Uterus (tissue), 3 donors: ENCODE measurements at regions not wholly inside any gene's neighbourhood (a gene's known extent, or its start where the extent isn't known, plus 50 kb on each side); places are given as distances from the start of the nearest gene placed in this dataset.
"Not testable (repeated sequence)": the region's sequence is repeated elsewhere in the genome, so short reads cannot be mapped to it uniquely, and the experiment has no call there.

Experiments used
- DNase-seq, 2 donors: peaks; one replicate each; pipeline ENCODE4 v3.0.0-alpha.2; 2019 to 2020
- H3K27ac ChIP-seq, 2 donors: fragments of 200-600 bp; sonication (generic); 1 replicate in 1 of 2; 2 replicates in 1 of 2; pipeline ENCODE4 v1.5.1; 2016 to 2018
- H3K27me3 ChIP-seq, 2 donors: fragments of 200-600 bp; sonication (generic); one replicate each; pipeline ENCODE4 v1.5.1; 2018 to 2019; ENCODE audit warnings: control low read depth in 1 of 2
- H3K36me3 ChIP-seq, 2 donors: fragments of 200-600 bp; sonication (generic); one replicate each; pipeline ENCODE4 v1.5.1; 2019; ENCODE audit warnings: control low read depth in 1 of 2
- H3K4me1 ChIP-seq, 2 donors: fragments of 200-600 bp; sonication (generic); one replicate each; pipeline ENCODE4 v1.5.1; 2018 to 2019; ENCODE audit warnings: control low read depth in 1 of 2
- H3K4me3 ChIP-seq, 2 donors: fragments of 200-600 bp; sonication (generic); 1 replicate in 1 of 2; 2 replicates in 1 of 2; pipeline ENCODE4 v1.5.1; 2018 to 2019; ENCODE audit warnings: mild to moderate bottlenecking in 1 of 2
- H3K9me3 ChIP-seq, 2 donors: fragments of 200-600 bp; sonication (generic); one replicate each; pipeline ENCODE4 v1.5.1; 2019; ENCODE audit warnings: control low read depth in 1 of 2
- POLR2A ChIP-seq, 2 donors: fragments of 450-650 bp; IDR thresholded peaks; one replicate each; pipeline ENCODE4 v1.6.1; 2016; ENCODE audit warnings: antibody characterized with exemption in 2 of 2, mild to moderate bottlenecking in 1 of 2, moderate library complexity in 1 of 2
- intact Hi-C: fragments of 100-400 bp; cut with DNase I; formaldehyde crosslinking; loops from one replicate; pipeline ENCODE4 v1.15.1; 2023; ENCODE audit warnings: low total_unique reads
- TF ChIP-seq, protein P1 (sequence below), 4 experiments: fragments of 200-600 bp in 2 of 4; fragments of 450-650 bp in 2 of 4; sonication (generic) in 2 of 4; IDR thresholded peaks; one replicate each; pipeline ENCODE4 v1.5.1; 2016 to 2019; ENCODE audit warnings: antibody characterized with exemption in 4 of 4, mild to moderate bottlenecking in 2 of 4, moderate library complexity in 1 of 4
- donor health status: DM: yes; HTN: yes; CAD: no.

GRCh38 chr2:242048479-242048878, 178.9 kb downstream of the RTP5 start:
- TF ChIP-seq, protein P1, sequence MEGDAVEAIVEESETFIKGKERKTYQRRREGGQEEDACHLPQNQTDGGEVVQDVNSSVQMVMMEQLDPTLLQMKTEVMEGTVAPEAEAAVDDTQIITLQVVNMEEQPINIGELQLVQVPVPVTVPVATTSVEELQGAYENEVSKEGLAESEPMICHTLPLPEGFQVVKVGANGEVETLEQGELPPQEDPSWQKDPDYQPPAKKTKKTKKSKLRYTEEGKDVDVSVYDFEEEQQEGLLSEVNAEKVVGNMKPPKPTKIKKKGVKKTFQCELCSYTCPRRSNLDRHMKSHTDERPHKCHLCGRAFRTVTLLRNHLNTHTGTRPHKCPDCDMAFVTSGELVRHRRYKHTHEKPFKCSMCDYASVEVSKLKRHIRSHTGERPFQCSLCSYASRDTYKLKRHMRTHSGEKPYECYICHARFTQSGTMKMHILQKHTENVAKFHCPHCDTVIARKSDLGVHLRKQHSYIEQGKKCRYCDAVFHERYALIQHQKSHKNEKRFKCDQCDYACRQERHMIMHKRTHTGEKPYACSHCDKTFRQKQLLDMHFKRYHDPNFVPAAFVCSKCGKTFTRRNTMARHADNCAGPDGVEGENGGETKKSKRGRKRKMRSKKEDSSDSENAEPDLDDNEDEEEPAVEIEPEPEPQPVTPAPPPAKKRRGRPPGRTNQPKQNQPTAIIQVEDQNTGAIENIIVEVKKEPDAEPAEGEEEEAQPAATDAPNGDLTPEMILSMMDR (IDR thresholded peaks at IDR 0.05), result no peak
- no peak for TF ChIP-seq POLR2A (IDR thresholded peaks at IDR 0.05)
- intact Hi-C loops, result no loop called here

DNA sequence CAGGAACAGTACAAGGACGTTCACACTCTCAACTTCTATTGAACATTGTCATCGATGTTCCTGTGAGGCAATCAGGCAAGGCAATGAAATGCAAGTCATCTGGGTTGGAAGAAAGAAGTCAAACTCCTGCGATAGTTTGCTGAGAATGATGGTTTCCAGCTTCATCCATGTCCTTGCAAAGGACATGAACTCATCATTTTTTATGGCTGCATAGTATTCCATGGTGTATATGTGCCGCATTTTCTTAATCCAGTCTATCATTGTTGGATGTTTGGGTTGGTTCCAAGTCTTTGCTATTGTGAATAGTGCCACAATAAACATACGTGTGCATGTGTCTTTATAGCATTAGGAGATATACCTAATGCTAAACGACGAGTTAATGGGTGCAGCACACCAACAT, 180.0 kb downstream of the RTP5 start:
- H3K9me3 ChIP-seq, H3K27ac ChIP-seq, H3K4me3 ChIP-seq, H3K4me1 ChIP-seq, intact Hi-C loops, DNase-seq, H3K36me3 ChIP-seq: not testable (repeated sequence)
- H3K27me3 ChIP-seq, result peaks cover 0 to 29% of the 10 kb centered on the region in 2 donors

More at GRCh38 chr2:242048479-242048878, 178.9 kb downstream of the RTP5 start:
- H3K36me3 ChIP-seq, result no peaks in the 10 kb centered on the region
- peaks cover 0 to 34% of the 10 kb centered on the region in 2 donors for H3K27me3 ChIP-seq
- H3K4me1 ChIP-seq, result no peaks in the 10 kb centered on the region
- DNase-seq, result no peak
- H3K27ac ChIP-seq, result no peak overlapping the region
- H3K9me3 ChIP-seq, result no peaks in the 10 kb centered on the region
- no peak overlapping the region for H3K4me3 ChIP-seq

DNA sequence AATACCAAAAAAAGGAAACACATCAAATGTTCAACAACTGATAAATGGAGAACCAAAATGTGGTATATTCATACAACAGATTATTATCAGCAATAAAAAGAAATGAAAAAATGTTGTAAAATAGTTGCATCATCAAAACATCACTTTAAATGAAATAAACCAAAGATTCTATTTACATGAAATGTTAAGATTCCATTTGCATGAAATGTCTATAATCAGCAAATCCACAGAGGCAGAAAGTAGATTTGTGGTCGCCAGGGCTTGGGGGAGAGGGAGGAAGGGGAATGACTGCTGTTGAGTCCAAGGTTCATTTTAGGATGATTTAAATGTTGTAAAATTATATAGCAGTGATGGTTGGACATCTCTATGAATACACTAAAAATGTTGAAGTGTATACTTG, 181.9 kb downstream of the RTP5 start:
- no peak overlapping the region for H3K4me3 ChIP-seq
- H3K36me3 ChIP-seq, result no peaks in the 10 kb centered on the region
- intact Hi-C loops, result no loop called here
- H3K27ac ChIP-seq, result no peak overlapping the region
- DNase-seq, result no peak
- no peaks in the 10 kb centered on the region for H3K9me3 ChIP-seq
- peaks cover 0 to 20% of the 10 kb centered on the region in 2 donors for H3K27me3 ChIP-seq
- H3K4me1 ChIP-seq, result no peaks in the 10 kb centered on the region
- TF ChIP-seq, protein P1 (IDR thresholded peaks at IDR 0.05), result no peak
- no peak for TF ChIP-seq POLR2A (IDR thresholded peaks at IDR 0.05)

DNA sequence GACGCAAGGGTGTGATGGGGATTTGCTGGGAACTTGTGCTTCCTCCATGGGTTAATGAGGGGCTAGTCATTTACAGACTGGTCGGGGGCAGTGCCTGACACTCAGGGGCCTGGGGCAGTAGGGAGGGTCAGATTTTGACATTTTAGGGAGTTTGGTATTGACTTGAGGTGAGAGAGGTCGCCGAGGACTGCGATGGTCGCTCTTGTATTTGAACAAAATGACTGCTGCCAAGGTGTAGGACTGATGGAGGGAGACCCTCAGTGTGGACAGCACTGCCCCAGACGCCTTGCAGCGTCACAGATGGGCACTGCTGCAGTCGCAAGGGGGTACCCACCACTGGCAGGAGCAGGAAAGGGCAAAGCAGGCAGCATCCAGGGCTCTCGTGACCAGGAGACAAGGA, 182.9 kb downstream of the RTP5 start:
- H3K36me3 ChIP-seq, result no peaks in the 10 kb centered on the region
- H3K27ac ChIP-seq, result no peak overlapping the region
- intact Hi-C loops, result no loop called here
- H3K4me1 ChIP-seq, result no peaks in the 10 kb centered on the region
- H3K4me3 ChIP-seq, result no peak overlapping the region
- TF ChIP-seq POLR2A (IDR thresholded peaks at IDR 0.05), result no peak
- TF ChIP-seq, protein P1 (IDR thresholded peaks at IDR 0.05), result no peak
- no peaks in the 10 kb centered on the region for H3K9me3 ChIP-seq
- H3K27me3 ChIP-seq, result peaks cover 0 to 20% of the 10 kb centered on the region in 2 donors
- DNase-seq, result no peak

DNA sequence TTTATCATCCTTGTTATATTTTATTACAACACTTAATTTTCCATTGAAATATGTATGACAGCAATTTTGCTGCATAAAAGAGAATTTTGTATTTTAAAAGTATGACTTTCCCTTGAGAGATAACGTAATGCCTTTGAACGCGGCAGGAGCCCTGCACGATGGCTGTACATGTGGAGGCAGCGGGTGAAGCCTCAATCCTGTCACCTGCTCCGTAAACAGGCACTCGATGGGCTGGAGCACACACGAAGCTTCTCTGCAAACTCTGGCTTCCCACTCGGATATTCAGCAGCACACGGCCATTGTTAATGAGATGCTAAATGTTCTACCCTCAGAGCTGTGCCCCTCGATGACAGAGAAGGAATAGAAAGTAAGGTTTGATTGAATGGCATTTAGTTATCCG, 184.4 kb downstream of the RTP5 start:
- DNase-seq, result no peak
- TF ChIP-seq, protein P1 (IDR thresholded peaks at IDR 0.05), result no peak
- no peak for TF ChIP-seq POLR2A (IDR thresholded peaks at IDR 0.05)
- intact Hi-C loops, result no loop called here
- peaks cover 0 to 8% of the 10 kb centered on the region in 2 donors for H3K27me3 ChIP-seq
- no peak overlapping the region for H3K4me3 ChIP-seq
- no peaks in the 10 kb centered on the region for H3K4me1 ChIP-seq
- H3K27ac ChIP-seq, result no peak overlapping the region
- no peaks in the 10 kb centered on the region for H3K9me3 ChIP-seq
- H3K36me3 ChIP-seq, result no peaks in the 10 kb centered on the region

DNA sequence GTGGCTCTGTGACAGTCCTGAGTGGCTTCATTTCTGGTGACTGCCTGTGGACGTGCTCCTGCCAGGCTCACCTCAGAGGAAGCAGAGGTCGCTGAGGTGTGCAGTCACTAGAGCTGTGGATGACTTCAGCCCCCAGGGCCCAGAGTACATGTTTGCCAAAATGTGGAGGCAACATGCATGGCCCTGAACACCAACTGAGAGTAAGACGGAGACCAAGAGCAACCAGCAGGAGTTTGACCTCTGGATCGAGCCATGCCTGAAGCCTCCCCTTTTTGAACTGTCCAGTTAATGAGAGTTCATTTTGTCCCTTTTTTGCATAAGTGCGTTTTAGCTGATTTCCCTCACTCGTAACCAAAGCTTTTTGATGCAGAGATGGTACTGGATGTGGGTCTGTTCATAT, 184.9 kb downstream of the RTP5 start:
- H3K27ac ChIP-seq, result no peak overlapping the region
- DNase-seq, result no peak
- H3K27me3 ChIP-seq, result peaks cover 0 to 8% of the 10 kb centered on the region in 2 donors
- no peaks in the 10 kb centered on the region for H3K36me3 ChIP-seq
- TF ChIP-seq, protein P1 (IDR thresholded peaks at IDR 0.05), result no peak
- no peak for TF ChIP-seq POLR2A (IDR thresholded peaks at IDR 0.05)
- H3K4me3 ChIP-seq, result no peak overlapping the region
- H3K4me1 ChIP-seq, result no peaks in the 10 kb centered on the region
- intact Hi-C loops, result no loop called here
- no peaks in the 10 kb centered on the region for H3K9me3 ChIP-seq
